ENCODE measurements at regions not wholly inside any gene's neighbourhood (a gene's known extent, or its start where the extent isn't known, plus 50 kb on each side); places are given as distances from the start of the nearest gene placed in this dataset.

- TF ChIP-seq CTCF (optimal IDR thresholded peaks at IDR 0.05 in 1 of 3, IDR thresholded peaks at IDR 0.05 in 1 of 3, conservative IDR thresholded peaks at IDR 0.05 in 1 of 3; ENCODE audit: extremely low read depth in 1 of 3, insufficient read depth in 2 of 3, low read length in 3 of 3): no peak
- no peak for TF ChIP-seq EZH2 (IDR thresholded peaks at IDR 0.05; ENCODE audit: low read length)
These were observed 713.2 kb downstream of the KCNJ2 start for GRCh38 chr17:70882504-70882903.

Data from keratinocyte (primary cell).